HCT116 (cell line): ENCODE measurements at regions not wholly inside any gene's neighbourhood (a gene's known extent, or its start where the extent isn't known, plus 50 kb on each side); places are given as distances from the start of the nearest gene placed in this dataset.

Source experiments
- ATAC-seq: fragments of 200-7000 bp; cut with Tn5 transposase; 2 replicates; pipeline ENCODE4 v1.9.1; 2020; ENCODE audit warnings: mild to moderate bottlenecking, moderate library complexity
- BruUV-seq: library from RNA; stranded (reverse); fragments of 400-500 nt; replicated peaks from 2 replicates; lab custom pipeline; 2021; lab: Mats Ljungman, UMichigan
- CTCF ChIA-PET: fragments of 300-600 bp; sonication (Branson Sonifier 250); formaldehyde crosslinking; loops from one replicate; lab custom pipeline; 2021; ENCODE audit warnings: antibody characterized with exemption; lab: Charles Lee
- POLR2A ChIA-PET: fragments of 300-600, 350-600 bp; sonication (Branson Sonifier 250); formaldehyde crosslinking; loops from one replicate; lab custom pipeline; 2021; ENCODE audit warnings: antibody characterized with exemption; lab: Charles Lee
- RAD21 ChIA-PET, 2 experiments: fragments of 300-600 bp; sonication (Branson Sonifier 250); formaldehyde crosslinking; loops; one replicate each; lab custom pipeline; 2023; ENCODE audit warnings: low total read pairs in 2 of 2; ENCODE audit not compliant: uncharacterized antibody in 2 of 2, unreplicated experiment in 2 of 2, low non-redundant PET in 1 of 2; lab: Charles Lee
- DNase-seq: peaks from one replicate; pipeline ENCODE4 v3.0.0-alpha.2; 2010; ENCODE audit warnings: low read depth, low spot score
- H2AFZ ChIP-seq: fragments of 200-600 bp; shearing (Covaris generic), sonication (generic); 2 replicates; pipeline ENCODE4 v1.6.1; 2017; ENCODE audit warnings: low read depth, mixed run types, mixed read lengths, antibody characterized with exemption, low read length; ENCODE audit not compliant: poor library complexity, severe bottlenecking
- H3K27ac ChIP-seq: 2 replicates; pipeline ENCODE4 v1.5.1; 2012; ENCODE audit warnings: low read depth, low read length
- H3K27me3 ChIP-seq: fragments of 200-600 bp; sonication (generic); 2 replicates; pipeline ENCODE4 v1.6.1; 2016; ENCODE audit warnings: mixed run types, low read length, mixed read lengths; ENCODE audit not compliant: insufficient read depth
- H3K36me3 ChIP-seq, 2 experiments: fragments of 200-500 bp in 1 of 2; fragments of 200-600 bp in 1 of 2; sonication (Bioruptor generic) in 1 of 2; sonication (generic) in 1 of 2; 2 replicates each; pipeline versions ENCODE4 v1.5.1 to v1.6.1; 2014 to 2016; ENCODE audit warnings: low read length in 2 of 2, inconsistent platforms in 1 of 2, mixed read lengths in 1 of 2, mixed run types in 1 of 2; ENCODE audit not compliant: insufficient read depth in 2 of 2, control insufficient read depth in 1 of 2
- H3K4me1 ChIP-seq, 2 experiments: fragments of 200-600 bp in 1 of 2; sonication (generic) in 1 of 2; 2 replicates each; pipeline versions ENCODE4 v1.5.1 to v1.6.1; 2012 to 2017; ENCODE audit warnings: low read length in 2 of 2, inconsistent platforms in 1 of 2, mild to moderate bottlenecking in 1 of 2, mixed read lengths in 1 of 2, mixed run types in 1 of 2, moderate library complexity in 1 of 2; ENCODE audit not compliant: insufficient read depth in 2 of 2, control insufficient read depth in 1 of 2
- H3K4me2 ChIP-seq: fragments of 200-600 bp; sonication (generic); 2 replicates; pipeline ENCODE4 v1.6.1; 2017; ENCODE audit warnings: mixed run types, low read length, mixed read lengths
- H3K4me3 ChIP-seq, 2 experiments: fragments of 200-600 bp in 1 of 2; sonication (generic) in 1 of 2; replicated peaks in 1 of 2; 2 replicates each; pipeline ENCODE4 v1.5.1; 2011 to 2016; ENCODE audit warnings: low read length in 2 of 2, control low read depth in 1 of 2, low read depth in 1 of 2, mild to moderate bottlenecking in 1 of 2, mixed read lengths in 1 of 2, mixed run types in 1 of 2
- H3K79me2 ChIP-seq: fragments of 200-600 bp; sonication (generic); 2 replicates; pipeline ENCODE4 v1.6.1; 2017; ENCODE audit warnings: mild to moderate bottlenecking, mixed run types, low read length, moderate library complexity, mixed read lengths; ENCODE audit not compliant: insufficient read depth
- H3K9ac ChIP-seq: fragments of 200-600 bp; sonication (generic); 2 replicates; pipeline ENCODE4 v1.6.1; 2016; ENCODE audit warnings: low read length, mixed read lengths
- H3K9me2 ChIP-seq: fragments of 200-600 bp; sonication (generic), shearing (Covaris generic); 2 replicates; pipeline ENCODE4 v1.6.1; 2017; ENCODE audit warnings: mixed run types, mild to moderate bottlenecking, moderate library complexity; ENCODE audit not compliant: insufficient read depth
- H3K9me3 ChIP-seq, 2 experiments: fragments of 200-500 bp in 1 of 2; fragments of 200-600 bp in 1 of 2; sonication (Bioruptor generic) in 1 of 2; sonication (generic) in 1 of 2; 2 replicates each; pipeline ENCODE4 v1.6.1; 2014 to 2017; ENCODE audit warnings: low read length in 2 of 2, mixed read lengths in 2 of 2, inconsistent platforms in 1 of 2, low read depth in 1 of 2, mild to moderate bottlenecking in 1 of 2, mixed run types in 1 of 2, moderate library complexity in 1 of 2; ENCODE audit not compliant: control insufficient read depth in 1 of 2, insufficient read depth in 1 of 2
- H4K20me1 ChIP-seq: fragments of 200-600 bp; sonication (generic), shearing (Covaris generic); 2 replicates; pipeline ENCODE4 v1.6.1; 2017; ENCODE audit warnings: mixed run types, mild to moderate bottlenecking, moderate library complexity; ENCODE audit not compliant: insufficient read depth
- EZH2 ChIP-seq: fragments of 200-600 bp; sonication (generic); IDR thresholded peaks from 2 replicates; pipeline ENCODE4 v1.6.1; 2017; ENCODE audit warnings: antibody characterized with exemption, mixed run types
- EZH2phosphoT487 ChIP-seq: fragments of 200-600 bp; IDR thresholded peaks from 2 replicates; pipeline ENCODE4 v1.6.1; 2018; ENCODE audit warnings: antibody characterized with exemption, borderline replicate concordance
- FOSL1 ChIP-seq: IDR thresholded peaks from 2 replicates; pipeline ENCODE4 v1.6.1; 2012; ENCODE audit warnings: low read depth
- JUND ChIP-seq: IDR thresholded peaks from 2 replicates; pipeline ENCODE4 v1.6.1; 2012
- POLR2A ChIP-seq: IDR thresholded peaks from 2 replicates; pipeline ENCODE4 v1.7.0; 2011; ENCODE audit warnings: borderline replicate concordance; ENCODE audit not compliant: insufficient read depth, insufficient read length; ENCODE audit errors: extremely low read depth
- RAD21 ChIP-seq: IDR thresholded peaks from 2 replicates; pipeline ENCODE4 v1.6.1; 2012; ENCODE audit warnings: low read depth, mild to moderate bottlenecking
- SIN3A ChIP-seq: IDR thresholded peaks from 2 replicates; pipeline ENCODE4 v1.6.1; 2012; ENCODE audit warnings: low read depth
- TCF7L2 ChIP-seq: IDR thresholded peaks from 2 replicates; pipeline ENCODE4 v1.7.0; 2011; ENCODE audit warnings: borderline replicate concordance, inconsistent platforms; ENCODE audit not compliant: insufficient read depth, insufficient read length; ENCODE audit errors: extremely low read depth
- ZFX ChIP-seq: fragments of 450-650 bp; IDR thresholded peaks from 2 replicates; pipeline ENCODE4 v1.6.1; 2017
- intact Hi-C: fragments of 100-400 bp; cut with micrococcal nuclease; formaldehyde crosslinking; loops from 2 replicates; pipeline ENCODE4 v1.10.0; 2022
- TF ChIP-seq, protein P1 (sequence below), 3 experiments: fragments of 200-600 bp in 1 of 3; sonication (generic) in 1 of 3; IDR thresholded peaks in 2 of 3; conservative IDR thresholded peaks in 1 of 3; 2 replicates each; pipeline ENCODE4 v1.5.1; 2012 to 2017; ENCODE audit warnings: low read depth in 2 of 3, low read length in 2 of 3, antibody characterized with exemption in 1 of 3, borderline replicate concordance in 1 of 3, control low read depth in 1 of 3, mild to moderate bottlenecking in 1 of 3, mixed read lengths in 1 of 3, mixed run types in 1 of 3, moderate library complexity in 1 of 3; ENCODE audit not compliant: insufficient read depth in 1 of 3
- TF ChIP-seq, protein P2 (sequence below): IDR thresholded peaks from 2 replicates; pipeline ENCODE4 v1.6.1; 2012

DNA sequence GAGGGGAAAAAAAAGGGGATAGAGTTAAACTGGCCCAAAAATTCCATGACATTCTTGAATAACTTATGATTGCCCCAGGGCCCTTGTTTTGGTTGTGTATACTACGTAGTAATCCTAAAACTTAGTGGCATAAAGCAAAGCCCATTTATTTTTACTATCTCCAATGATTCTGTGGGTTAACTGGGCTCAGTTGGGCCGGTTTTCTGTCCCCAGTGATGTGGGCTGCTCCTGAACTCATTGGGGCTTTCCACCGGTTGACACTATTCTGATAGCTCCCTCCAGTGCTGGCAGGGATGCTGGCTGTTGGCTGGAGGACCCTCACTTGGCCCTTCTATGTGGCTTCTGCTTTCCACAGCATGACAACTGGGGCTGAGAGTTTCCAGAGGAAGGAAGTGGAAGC lies 60.0 kb upstream of the TGIF1 start:
- H3K9me2 ChIP-seq, result no peaks in the 10 kb centered on the region
- RAD21 ChIA-PET, result no interaction called here
- H3K4me3 ChIP-seq, result no peak overlapping the region
- no peaks in the 10 kb centered on the region for H3K79me2 ChIP-seq
- H3K4me2 ChIP-seq, result no peak overlapping the region
- no peak for ATAC-seq
- POLR2A ChIA-PET, result no interaction called here
- H3K9ac ChIP-seq, result no peak overlapping the region
- H3K27me3 ChIP-seq, result no peaks in the 10 kb centered on the region
- CTCF ChIA-PET, result no interaction called here
- no peaks in the 10 kb centered on the region for H3K36me3 ChIP-seq
- peaks cover 0 to 4% of the 10 kb centered on the region in 2 experiments; a peak in 2 of 4 replicates for H3K9me3 ChIP-seq
- no peak overlapping the region for H3K27ac ChIP-seq
- intact Hi-C loops, result loop anchor here (10.0 kb wide), 1 partner anchor 55 kb away; no protein-coding TSS in a partner anchor
- BruUV-seq, result no TSS peak
- H4K20me1 ChIP-seq, result no peaks in the 10 kb centered on the region
- TF ChIP-seq SIN3A, result no peak
- no peak for TF ChIP-seq RAD21
- no peak for TF ChIP-seq TCF7L2
- no peak for TF ChIP-seq FOSL1
- TF ChIP-seq, protein P1, sequence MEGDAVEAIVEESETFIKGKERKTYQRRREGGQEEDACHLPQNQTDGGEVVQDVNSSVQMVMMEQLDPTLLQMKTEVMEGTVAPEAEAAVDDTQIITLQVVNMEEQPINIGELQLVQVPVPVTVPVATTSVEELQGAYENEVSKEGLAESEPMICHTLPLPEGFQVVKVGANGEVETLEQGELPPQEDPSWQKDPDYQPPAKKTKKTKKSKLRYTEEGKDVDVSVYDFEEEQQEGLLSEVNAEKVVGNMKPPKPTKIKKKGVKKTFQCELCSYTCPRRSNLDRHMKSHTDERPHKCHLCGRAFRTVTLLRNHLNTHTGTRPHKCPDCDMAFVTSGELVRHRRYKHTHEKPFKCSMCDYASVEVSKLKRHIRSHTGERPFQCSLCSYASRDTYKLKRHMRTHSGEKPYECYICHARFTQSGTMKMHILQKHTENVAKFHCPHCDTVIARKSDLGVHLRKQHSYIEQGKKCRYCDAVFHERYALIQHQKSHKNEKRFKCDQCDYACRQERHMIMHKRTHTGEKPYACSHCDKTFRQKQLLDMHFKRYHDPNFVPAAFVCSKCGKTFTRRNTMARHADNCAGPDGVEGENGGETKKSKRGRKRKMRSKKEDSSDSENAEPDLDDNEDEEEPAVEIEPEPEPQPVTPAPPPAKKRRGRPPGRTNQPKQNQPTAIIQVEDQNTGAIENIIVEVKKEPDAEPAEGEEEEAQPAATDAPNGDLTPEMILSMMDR (IDR thresholded peaks at IDR 0.05 in 2 of 3, conservative IDR thresholded peaks at IDR 0.05 in 1 of 3; ENCODE audit: borderline replicate concordance in 1 of 3, insufficient read depth in 1 of 3, low read depth in 2 of 3, low read length in 2 of 3), result no peak
- no peak for TF ChIP-seq POLR2A
- TF ChIP-seq, protein P2, sequence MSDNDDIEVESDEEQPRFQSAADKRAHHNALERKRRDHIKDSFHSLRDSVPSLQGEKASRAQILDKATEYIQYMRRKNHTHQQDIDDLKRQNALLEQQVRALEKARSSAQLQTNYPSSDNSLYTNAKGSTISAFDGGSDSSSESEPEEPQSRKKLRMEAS, result no peak
- no peak for TF ChIP-seq EZH2
- TF ChIP-seq EZH2phosphoT487, result no peak
- no peak for TF ChIP-seq JUND
- TF ChIP-seq ZFX, result no peak
- TF ChIP-seq, all 23 proteins: peak for 0
- H2AFZ ChIP-seq, result peak overlapping the region; percentile 22
- DNase-seq, result no peak
- peaks cover 3 to 4% of the 10 kb centered on the region in 2 experiments; a peak in 2 of 4 replicates for H3K4me1 ChIP-seq
